ENCODE measurements at regions not wholly inside any gene's neighbourhood (a gene's known extent, or its start where the extent isn't known, plus 50 kb on each side); places are given as distances from the start of the nearest gene placed in this dataset.

DNA sequence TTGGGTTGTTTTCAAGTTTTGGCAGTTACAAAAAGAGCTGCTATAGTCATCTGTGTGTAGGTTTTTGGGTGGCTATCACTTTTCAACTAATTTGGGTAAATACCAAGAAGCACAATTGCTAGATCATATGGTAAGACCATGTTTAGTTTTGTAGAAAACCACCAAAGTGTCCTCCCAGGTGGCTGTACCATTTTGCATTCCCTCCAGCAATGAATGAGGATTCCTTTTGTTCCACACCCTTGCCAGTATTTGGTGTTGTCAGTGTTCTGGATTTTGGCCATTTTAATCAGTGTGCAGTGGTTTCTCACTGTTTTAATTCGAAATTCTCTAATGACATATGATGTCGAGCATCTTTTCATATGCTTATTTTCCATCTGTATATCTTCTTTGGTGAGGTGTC lies 457.5 kb upstream of the ARID1B start:
- TF ChIP-seq EZH2 (IDR thresholded peaks at IDR 0.05) (no peak), POLR2AphosphoS5 (IDR thresholded peaks at IDR 0.05; ENCODE audit: borderline replicate concordance, low read depth, low read length) (no peak), FOXP2 (optimal IDR thresholded peaks at IDR 0.05; ENCODE audit: control extremely low read depth, extremely low read length, insufficient read depth) (no peak)

All from SK-N-MC (cell line).